Keratinocyte (primary cell): ENCODE measurements at regions not wholly inside any gene's neighbourhood (a gene's known extent, or its start where the extent isn't known, plus 50 kb on each side); places are given as distances from the start of the nearest gene placed in this dataset.

Experiments
- DNase-seq: peaks from one replicate; pipeline ENCODE4 v3.0.0-alpha.2; 2011; ENCODE audit warnings: low read depth, missing footprints, low spot score
- FAIRE-seq: peaks from 2 replicates; lab custom pipeline; 2011; peaks lifted over from hg19 to GRCh38; lab: Jason Lieb, UNC
- H2AFZ ChIP-seq: 2 replicates; pipeline ENCODE4 v1.6.0; 2012; ENCODE audit warnings: low read length, control low read depth, inconsistent platforms; ENCODE audit not compliant: control insufficient read depth
- H3K27ac ChIP-seq: 2 replicates; pipeline ENCODE4 v1.5.1; 2011; ENCODE audit warnings: low read length; ENCODE audit not compliant: control insufficient read depth, insufficient read depth
- H3K27me3 ChIP-seq: 3 replicates; pipeline ENCODE4 v1.6.0; 2011; ENCODE audit warnings: low read length; ENCODE audit not compliant: control insufficient read depth, insufficient read depth; ENCODE audit errors: extremely low read depth
- H3K36me3 ChIP-seq, 2 experiments: 2 replicates in 1 of 2; 3 replicates in 1 of 2; pipeline ENCODE4 v1.5.1; 2011; ENCODE audit warnings: low read length in 2 of 2, mild to moderate bottlenecking in 1 of 2; ENCODE audit not compliant: control insufficient read depth in 2 of 2, insufficient read depth in 2 of 2; ENCODE audit errors: extremely low read depth in 1 of 2
- H3K4me1 ChIP-seq: 3 replicates; pipeline ENCODE4 v1.5.1; 2011; ENCODE audit warnings: low read length; ENCODE audit not compliant: control insufficient read depth, insufficient read depth; ENCODE audit errors: extremely low read depth
- H3K4me2 ChIP-seq: 3 replicates; pipeline ENCODE4 v1.6.0; 2011; ENCODE audit warnings: low read depth, low read length; ENCODE audit not compliant: control insufficient read depth, insufficient read depth; ENCODE audit errors: extremely low read depth
- H3K4me3 ChIP-seq, 3 experiments: fragments of 200-600 bp in 1 of 3; sonication (generic) in 1 of 3; 2 replicates in 2 of 3; 3 replicates in 1 of 3; pipeline ENCODE4 v1.5.1; 2011 to 2016; ENCODE audit warnings: low read length in 3 of 3, mild to moderate bottlenecking in 3 of 3, control low read depth in 2 of 3, inconsistent platforms in 1 of 3, low read depth in 1 of 3, mixed read lengths in 1 of 3, mixed run types in 1 of 3, moderate library complexity in 1 of 3; ENCODE audit not compliant: control insufficient read depth in 2 of 3, insufficient read depth in 2 of 3; ENCODE audit errors: extremely low read depth in 1 of 3
- H3K79me2 ChIP-seq: 2 replicates; pipeline ENCODE4 v1.6.0; 2012; ENCODE audit warnings: low read length; ENCODE audit not compliant: control insufficient read depth, insufficient read depth
- H3K9ac ChIP-seq: 3 replicates; pipeline ENCODE4 v1.6.0; 2011; ENCODE audit warnings: low read length; ENCODE audit not compliant: control insufficient read depth, insufficient read depth; ENCODE audit errors: extremely low read depth
- H3K9me1 ChIP-seq: 3 replicates; pipeline ENCODE4 v1.6.0; 2011; ENCODE audit warnings: low read length; ENCODE audit not compliant: control insufficient read depth, insufficient read depth; ENCODE audit errors: extremely low read depth
- H3K9me3 ChIP-seq: 2 replicates; pipeline ENCODE4 v1.5.1; 2012; ENCODE audit warnings: low read depth, low read length; ENCODE audit not compliant: control insufficient read depth
- H4K20me1 ChIP-seq: 3 replicates; pipeline ENCODE4 v1.6.0; 2011; ENCODE audit warnings: low read length; ENCODE audit not compliant: control insufficient read depth, insufficient read depth; ENCODE audit errors: extremely low read depth
- EZH2 ChIP-seq: IDR thresholded peaks from one replicate; pipeline ENCODE4 v1.6.1; 2012; ENCODE audit warnings: inconsistent platforms, mild to moderate bottlenecking, low read length, moderate library complexity
- dilution Hi-C: fragments of 300-500 bp; cut with MboI; formaldehyde crosslinking; loops from one replicate; pipeline ENCODE4 v1.7.0; 2020; ENCODE audit warnings: low sequenced_read_pairs; ENCODE audit not compliant: extremely low pct_ligation_motif_present
- TF ChIP-seq, protein P1 (sequence below), 3 experiments: IDR thresholded peaks in 1 of 3; conservative IDR thresholded peaks in 1 of 3; optimal IDR thresholded peaks in 1 of 3; 2 replicates in 2 of 3; 3 replicates in 1 of 3; pipeline versions ENCODE3 to v1.5.1; 2011; ENCODE audit warnings: low read length in 3 of 3, mild to moderate bottlenecking in 3 of 3, moderate library complexity in 2 of 3, control low read depth in 1 of 3, inconsistent platforms in 1 of 3; ENCODE audit not compliant: insufficient read depth in 2 of 3; ENCODE audit errors: extremely low read depth in 1 of 3

- Histone ChIP-seq H3K27ac (no peak overlapping the region), H3K4me3 (no peak overlapping the region), H3K4me2 (no peak overlapping the region), H2AFZ (no peak overlapping the region), H3K9me1 (no peaks in the 10 kb centered on the region), H3K27me3 (peaks cover 27% of the 10 kb centered on the region), H3K36me3 (no peaks in the 10 kb centered on the region), H3K9ac (no peak overlapping the region), H3K9me3 (peaks cover 1% of the 10 kb centered on the region), H3K79me2 (no peaks in the 10 kb centered on the region), H3K4me1 (no peaks in the 10 kb centered on the region), H4K20me1 (no peaks in the 10 kb centered on the region)
- TF ChIP-seq EZH2 = no peak
- TF ChIP-seq, protein P1, sequence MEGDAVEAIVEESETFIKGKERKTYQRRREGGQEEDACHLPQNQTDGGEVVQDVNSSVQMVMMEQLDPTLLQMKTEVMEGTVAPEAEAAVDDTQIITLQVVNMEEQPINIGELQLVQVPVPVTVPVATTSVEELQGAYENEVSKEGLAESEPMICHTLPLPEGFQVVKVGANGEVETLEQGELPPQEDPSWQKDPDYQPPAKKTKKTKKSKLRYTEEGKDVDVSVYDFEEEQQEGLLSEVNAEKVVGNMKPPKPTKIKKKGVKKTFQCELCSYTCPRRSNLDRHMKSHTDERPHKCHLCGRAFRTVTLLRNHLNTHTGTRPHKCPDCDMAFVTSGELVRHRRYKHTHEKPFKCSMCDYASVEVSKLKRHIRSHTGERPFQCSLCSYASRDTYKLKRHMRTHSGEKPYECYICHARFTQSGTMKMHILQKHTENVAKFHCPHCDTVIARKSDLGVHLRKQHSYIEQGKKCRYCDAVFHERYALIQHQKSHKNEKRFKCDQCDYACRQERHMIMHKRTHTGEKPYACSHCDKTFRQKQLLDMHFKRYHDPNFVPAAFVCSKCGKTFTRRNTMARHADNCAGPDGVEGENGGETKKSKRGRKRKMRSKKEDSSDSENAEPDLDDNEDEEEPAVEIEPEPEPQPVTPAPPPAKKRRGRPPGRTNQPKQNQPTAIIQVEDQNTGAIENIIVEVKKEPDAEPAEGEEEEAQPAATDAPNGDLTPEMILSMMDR (optimal IDR thresholded peaks at IDR 0.05 in 1 of 3, IDR thresholded peaks at IDR 0.05 in 1 of 3, conservative IDR thresholded peaks at IDR 0.05 in 1 of 3; ENCODE audit: extremely low read depth in 1 of 3, insufficient read depth in 2 of 3, low read length in 3 of 3) = no peak
- FAIRE-seq = no peak
- DNase-seq = no peak
- dilution Hi-C loops = no loop called here
These were observed 66.8 kb upstream of the NKX1-1 start for GRCh38 chr4:1472911-1473518.

DNA sequence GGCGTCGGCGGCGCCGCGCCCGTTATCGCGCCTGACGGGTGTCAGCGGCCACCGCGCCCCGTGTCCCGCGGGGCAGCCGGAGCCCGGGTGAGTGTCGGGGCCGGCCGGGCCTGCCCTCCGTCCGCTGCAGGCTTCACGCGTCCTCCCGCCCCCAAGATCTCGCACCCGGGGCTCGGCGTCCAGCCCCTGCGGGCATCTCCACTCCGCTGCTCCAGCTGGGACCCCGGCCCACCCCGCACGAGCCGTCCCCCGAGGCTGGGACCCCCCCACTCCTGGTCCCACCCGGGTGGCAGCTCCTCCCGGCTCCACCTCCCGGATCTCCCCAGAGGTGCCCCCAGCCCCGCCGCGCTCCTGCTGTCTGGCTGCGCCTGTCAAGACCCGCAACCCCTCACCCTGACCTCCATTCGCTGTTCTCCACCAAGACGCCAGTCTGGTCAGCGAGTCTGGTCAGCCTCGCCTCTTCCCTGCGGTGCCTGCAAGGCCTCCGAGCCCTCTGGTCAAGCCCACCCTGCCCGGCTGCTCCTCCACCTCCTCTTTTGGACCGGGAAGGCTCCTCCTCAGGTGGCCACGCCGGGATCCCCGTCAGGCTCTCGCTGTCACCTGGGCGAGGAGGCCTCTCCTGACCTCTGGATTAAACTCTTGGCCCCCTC is 66.0 kb upstream of the NKX1-1 start:
- Histone ChIP-seq H3K9ac (no peak overlapping the region), H3K4me3 (no peak overlapping the region), H3K27ac (no peak overlapping the region), H4K20me1 (no peaks in the 10 kb centered on the region), H3K9me1 (no peaks in the 10 kb centered on the region), H3K4me1 (no peaks in the 10 kb centered on the region), H3K36me3 (no peaks in the 10 kb centered on the region), H3K9me3 (peaks cover 1% of the 10 kb centered on the region), H2AFZ (no peak overlapping the region), H3K27me3 (peaks cover 27% of the 10 kb centered on the region), H3K79me2 (no peaks in the 10 kb centered on the region), H3K4me2 (no peak overlapping the region)
- TF ChIP-seq EZH2 = peak; percentile 73
- TF ChIP-seq, protein P1 (optimal IDR thresholded peaks at IDR 0.05 in 1 of 3, IDR thresholded peaks at IDR 0.05 in 1 of 3, conservative IDR thresholded peaks at IDR 0.05 in 1 of 3; ENCODE audit: extremely low read depth in 1 of 3, insufficient read depth in 2 of 3, low read length in 3 of 3) = no peak
- no peak for DNase-seq
- dilution Hi-C loops = no loop called here
- FAIRE-seq = no peak
